ENCODE measurements at regions not wholly inside any gene's neighbourhood (a gene's known extent, or its start where the extent isn't known, plus 50 kb on each side); places are given as distances from the start of the nearest gene placed in this dataset.

DNA sequence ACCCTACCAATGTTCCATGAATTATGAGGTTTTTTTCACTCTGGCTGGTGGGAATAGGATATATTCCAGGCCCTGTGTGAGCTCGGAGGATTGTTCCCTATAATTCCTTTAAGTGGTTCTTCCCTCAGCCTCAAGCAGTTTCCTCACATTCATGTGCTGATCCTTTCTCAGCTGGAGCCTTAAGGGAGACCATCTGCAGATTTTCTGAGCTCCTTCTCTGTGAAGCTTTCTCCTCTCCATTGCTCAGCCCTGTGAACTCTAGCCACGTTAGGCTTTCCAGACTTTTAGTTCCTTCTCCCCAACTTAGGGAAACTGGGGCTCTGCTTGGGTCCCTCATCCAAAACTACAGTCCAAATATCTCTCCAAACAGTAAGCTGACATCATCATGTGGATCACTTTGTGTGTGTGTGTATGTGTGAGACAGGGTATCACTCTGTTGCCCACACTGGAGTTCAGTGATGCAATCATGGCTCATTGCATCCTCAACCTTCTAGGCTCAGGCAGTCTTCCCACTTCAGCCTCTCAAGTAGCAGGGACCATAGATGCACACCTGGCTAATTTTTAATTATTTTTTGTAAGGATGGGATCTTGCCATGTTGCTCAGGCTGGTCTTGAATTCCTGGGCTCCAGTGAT lies 219.5 kb upstream of the OTX2 start:
- TF ChIP-seq FOS (IDR thresholded peaks at IDR 0.05; ENCODE audit: borderline replicate concordance, insufficient read depth, low read length) (no peak), EZH2 (IDR thresholded peaks at IDR 0.05; ENCODE audit: borderline replicate concordance, low read depth, low read length, severe bottlenecking) (no peak), MYC (IDR thresholded peaks at IDR 0.05; ENCODE audit: low read depth, low read length) (no peak), GATA2 (IDR thresholded peaks at IDR 0.05; ENCODE audit: insufficient read depth, insufficient read length, low read depth, low read length) (no peak), POLR2A (IDR thresholded peaks at IDR 0.05; ENCODE audit: low read depth, low read length) (no peak), JUN (IDR thresholded peaks at IDR 0.05; ENCODE audit: borderline replicate concordance, insufficient read depth, insufficient read length, low read depth) (no peak), POLR2AphosphoS5 (IDR thresholded peaks at IDR 0.05; ENCODE audit: insufficient read depth, low read depth, low read length) (no peak)
- TF ChIP-seq, protein P1, sequence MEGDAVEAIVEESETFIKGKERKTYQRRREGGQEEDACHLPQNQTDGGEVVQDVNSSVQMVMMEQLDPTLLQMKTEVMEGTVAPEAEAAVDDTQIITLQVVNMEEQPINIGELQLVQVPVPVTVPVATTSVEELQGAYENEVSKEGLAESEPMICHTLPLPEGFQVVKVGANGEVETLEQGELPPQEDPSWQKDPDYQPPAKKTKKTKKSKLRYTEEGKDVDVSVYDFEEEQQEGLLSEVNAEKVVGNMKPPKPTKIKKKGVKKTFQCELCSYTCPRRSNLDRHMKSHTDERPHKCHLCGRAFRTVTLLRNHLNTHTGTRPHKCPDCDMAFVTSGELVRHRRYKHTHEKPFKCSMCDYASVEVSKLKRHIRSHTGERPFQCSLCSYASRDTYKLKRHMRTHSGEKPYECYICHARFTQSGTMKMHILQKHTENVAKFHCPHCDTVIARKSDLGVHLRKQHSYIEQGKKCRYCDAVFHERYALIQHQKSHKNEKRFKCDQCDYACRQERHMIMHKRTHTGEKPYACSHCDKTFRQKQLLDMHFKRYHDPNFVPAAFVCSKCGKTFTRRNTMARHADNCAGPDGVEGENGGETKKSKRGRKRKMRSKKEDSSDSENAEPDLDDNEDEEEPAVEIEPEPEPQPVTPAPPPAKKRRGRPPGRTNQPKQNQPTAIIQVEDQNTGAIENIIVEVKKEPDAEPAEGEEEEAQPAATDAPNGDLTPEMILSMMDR (IDR thresholded peaks at IDR 0.05; ENCODE audit: extremely low read depth in 1 of 2, insufficient read depth in 1 of 2, low read depth in 1 of 2, low read length in 2 of 2): no peak
- TF ChIP-seq, protein P2, sequence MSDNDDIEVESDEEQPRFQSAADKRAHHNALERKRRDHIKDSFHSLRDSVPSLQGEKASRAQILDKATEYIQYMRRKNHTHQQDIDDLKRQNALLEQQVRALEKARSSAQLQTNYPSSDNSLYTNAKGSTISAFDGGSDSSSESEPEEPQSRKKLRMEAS (IDR thresholded peaks at IDR 0.05; ENCODE audit: insufficient read depth, insufficient read length): no peak
- CTCF ChIA-PET: no interaction called here
- dilution Hi-C loops (cut with MboI; ENCODE audit: extremely low pct_ligation_motif_present, low sequenced_read_pairs): no loop called here

More for the DNA sequence above, 219.5 kb upstream of the OTX2 start:
- DNase-seq (ENCODE audit: low read depth, low spot score) (no peak), FAIRE-seq (no peak)
- Histone ChIP-seq H3K9me1 (replicated peaks; ENCODE audit: control insufficient read depth, extremely low read depth, insufficient read depth, low read length) (no peaks in the 10 kb centered on the region), H3K27me3 (ENCODE audit: control insufficient read depth in 2 of 2, insufficient read depth in 2 of 2, low read length in 2 of 2) (no peaks in the 10 kb centered on the region), H3K27ac (ENCODE audit: insufficient read depth, low read depth, low read length) (no peak overlapping the region), H3K4me2 (ENCODE audit: insufficient read depth, low read length) (no peak overlapping the region), H2AFZ (ENCODE audit: low read depth, low read length) (no peak overlapping the region), H4K20me1 (replicated peaks; ENCODE audit: control insufficient read depth, extremely low read depth, insufficient read depth, low read length) (no peaks in the 10 kb centered on the region), H3K79me2 (ENCODE audit: control insufficient read depth, insufficient read depth, low read length) (no peaks in the 10 kb centered on the region), H3K9me3 (replicated peaks; ENCODE audit: control insufficient read depth, insufficient read depth, low read length) (no peaks in the 10 kb centered on the region), H3K9ac (replicated peaks; ENCODE audit: extremely low read depth, insufficient read depth, low read length) (no peak overlapping the region), H3K4me3 (replicated peaks in 1 of 3; ENCODE audit: insufficient read depth in 1 of 3, low read depth in 1 of 3, low read length in 3 of 3) (no peak overlapping the region), H3K36me3 (ENCODE audit: control insufficient read depth in 2 of 2, extremely low read depth in 1 of 2, insufficient read depth in 2 of 2, low read length in 2 of 2) (no peaks in the 10 kb centered on the region), H3K4me1 (ENCODE audit: control insufficient read depth, extremely low read depth, insufficient read depth, low read length) (no peaks in the 10 kb centered on the region)
- BruUV-seq (replicated peaks): no TSS peak
- POLR2A ChIA-PET: no interaction called here
- intact Hi-C loops (cut with micrococcal nuclease): no loop called here
